SK-N-SH treated with all-trans-retinoic acid at 6 μM for 48 hours (cell line): ENCODE measurements at regions not wholly inside any gene's neighbourhood (a gene's known extent, or its start where the extent isn't known, plus 50 kb on each side); places are given as distances from the start of the nearest gene placed in this dataset.

ENCODE experiments used
- ATAC-seq: fragments of 200-7000 bp; cut with Tn5 transposase; 3 replicates; pipeline ENCODE4 v1.9.1; 2020; ENCODE audit warnings: mild to moderate bottlenecking, moderate library complexity
- ARNTL ChIP-seq: fragments of 450-650 bp; formaldehyde crosslinking; IDR thresholded peaks from 2 replicates; pipeline ENCODE4 v1.5.0; 2020; ENCODE audit warnings: low read depth, mild to moderate bottlenecking, moderate library complexity, borderline replicate concordance
- BACH2 ChIP-seq: fragments of 250-450 bp; sonication (Bioruptor Pico); IDR thresholded peaks from 2 replicates; pipeline ENCODE4 v1.9.0; 2021; ENCODE audit warnings: mild to moderate bottlenecking, borderline replicate concordance
- GLIS3 ChIP-seq: fragments of 250-450 bp; sonication (Bioruptor Pico); IDR thresholded peaks from 2 replicates; pipeline ENCODE4 v1.5.0; 2020; ENCODE audit warnings: mild to moderate bottlenecking, moderate library complexity
- ISL1 ChIP-seq: fragments of 250-450 bp; sonication (Bioruptor Pico); IDR thresholded peaks from 2 replicates; pipeline ENCODE4 v2.1.2; 2022; ENCODE audit warnings: mild to moderate bottlenecking, moderate library complexity
- OSR1 ChIP-seq: fragments of 250-450 bp; sonication (Bioruptor Pico); IDR thresholded peaks from 2 replicates; pipeline ENCODE4 v1.8.0; 2022; ENCODE audit warnings: moderate library complexity, mild to moderate bottlenecking, inconsistent platforms
- PPARA ChIP-seq: fragments of 250-450 bp; sonication (Bioruptor Pico); IDR thresholded peaks from 2 replicates; pipeline ENCODE4 v1.5.0; 2020; ENCODE audit warnings: mild to moderate bottlenecking, borderline replicate concordance
- RARB ChIP-seq: fragments of 250-450 bp; sonication (Bioruptor Pico); IDR thresholded peaks from 2 replicates; pipeline ENCODE4 v1.8.0; 2021; ENCODE audit warnings: mild to moderate bottlenecking, moderate library complexity
- SNAI2 ChIP-seq: fragments of 250-450 bp; sonication (Bioruptor Pico); IDR thresholded peaks from 2 replicates; pipeline ENCODE4 v1.5.0; 2020; ENCODE audit warnings: mild to moderate bottlenecking, moderate library complexity
- TCF4 ChIP-seq: fragments of 250-450 bp; sonication (Bioruptor Pico); IDR thresholded peaks from 2 replicates; pipeline ENCODE4 v1.8.0; 2021; ENCODE audit warnings: mild to moderate bottlenecking, moderate library complexity, borderline replicate concordance
- TOX ChIP-seq: fragments of 250-450 bp; sonication (Bioruptor Pico); IDR thresholded peaks from 2 replicates; pipeline ENCODE4 v1.8.0; 2021; ENCODE audit warnings: mild to moderate bottlenecking, moderate library complexity, borderline replicate concordance
- ZC3H10 ChIP-seq: fragments of 250-450 bp; sonication (Bioruptor Pico); IDR thresholded peaks from 2 replicates; pipeline ENCODE4 v1.5.1; 2021; ENCODE audit warnings: mild to moderate bottlenecking, moderate library complexity
- ZFP30 ChIP-seq: fragments of 450-650 bp; formaldehyde crosslinking; IDR thresholded peaks from 2 replicates; pipeline ENCODE4 v1.5.0; 2022; ENCODE audit warnings: mild to moderate bottlenecking, moderate library complexity
- ZNF565 ChIP-seq: fragments of 450-650 bp; formaldehyde crosslinking; conservative IDR thresholded peaks from 2 replicates; pipeline ENCODE4 v1.5.0; 2020; ENCODE audit warnings: low read depth, mild to moderate bottlenecking, moderate library complexity
- ZNF70 ChIP-seq: fragments of 450-650 bp; formaldehyde crosslinking; IDR thresholded peaks from 2 replicates; pipeline ENCODE4 v1.5.0; 2020; ENCODE audit warnings: mild to moderate bottlenecking, moderate library complexity
- ZNF8 ChIP-seq: fragments of 450-650 bp; formaldehyde crosslinking; IDR thresholded peaks from 2 replicates; pipeline ENCODE4 v1.5.0; 2020; ENCODE audit warnings: mild to moderate bottlenecking, moderate library complexity
- TF ChIP-seq, protein P1 (sequence below): fragments of 250-450 bp; sonication (Bioruptor Pico); IDR thresholded peaks from 2 replicates; pipeline ENCODE4 v1.5.0; 2020; ENCODE audit warnings: mild to moderate bottlenecking, moderate library complexity
- TF ChIP-seq, protein P2 (sequence below): fragments of 250-450 bp; sonication (Bioruptor Pico); IDR thresholded peaks from 2 replicates; pipeline ENCODE4 v1.5.1; 2021; ENCODE audit warnings: mild to moderate bottlenecking, moderate library complexity
- TF ChIP-seq, protein P3 (sequence below): fragments of 250-450 bp; sonication (Bioruptor Pico); IDR thresholded peaks from 2 replicates; pipeline ENCODE4 v1.8.0; 2021; ENCODE audit warnings: low read depth, mild to moderate bottlenecking, moderate library complexity, borderline replicate concordance
- TF ChIP-seq, protein P4 (sequence below): fragments of 250-450 bp; sonication (Bioruptor Pico); IDR thresholded peaks from 2 replicates; pipeline ENCODE4 v1.5.1; 2020; ENCODE audit warnings: low read depth, mild to moderate bottlenecking, moderate library complexity

DNA sequence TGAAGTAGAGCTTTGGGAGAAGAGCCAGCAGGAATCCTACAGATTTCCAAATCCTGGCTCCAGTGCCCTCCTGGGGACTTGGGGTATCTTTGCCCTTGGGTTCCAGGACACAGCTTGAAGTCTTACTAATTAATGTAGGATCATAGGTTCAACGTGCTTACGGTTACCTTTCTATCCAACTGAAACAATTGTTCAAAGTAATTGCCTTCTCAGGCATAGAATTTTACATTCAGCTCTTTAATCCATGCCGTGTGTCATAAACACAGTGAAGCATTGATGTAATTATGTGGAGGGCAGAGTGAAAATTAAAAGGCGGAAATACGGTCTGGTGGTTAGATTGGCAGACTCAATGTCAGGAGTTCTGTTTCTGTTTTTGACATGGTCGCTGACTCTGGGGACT, 170.4 kb downstream of the COG6 start:
- no peak for ATAC-seq
- TF ChIP-seq ZFP30 (no peak), SNAI2 (no peak), PPARA (CRISPR knock-in tag) (no peak), TOX (CRISPR knock-in tag) (no peak), ZC3H10 (no peak), TCF4 (CRISPR knock-in tag) (no peak), BACH2 (CRISPR knock-in tag) (no peak), ZNF565 (CRISPR knock-in tag) (no peak), RARB (CRISPR knock-in tag) (no peak), ZNF70 (CRISPR knock-in tag) (no peak)
- TF ChIP-seq, protein P1, sequence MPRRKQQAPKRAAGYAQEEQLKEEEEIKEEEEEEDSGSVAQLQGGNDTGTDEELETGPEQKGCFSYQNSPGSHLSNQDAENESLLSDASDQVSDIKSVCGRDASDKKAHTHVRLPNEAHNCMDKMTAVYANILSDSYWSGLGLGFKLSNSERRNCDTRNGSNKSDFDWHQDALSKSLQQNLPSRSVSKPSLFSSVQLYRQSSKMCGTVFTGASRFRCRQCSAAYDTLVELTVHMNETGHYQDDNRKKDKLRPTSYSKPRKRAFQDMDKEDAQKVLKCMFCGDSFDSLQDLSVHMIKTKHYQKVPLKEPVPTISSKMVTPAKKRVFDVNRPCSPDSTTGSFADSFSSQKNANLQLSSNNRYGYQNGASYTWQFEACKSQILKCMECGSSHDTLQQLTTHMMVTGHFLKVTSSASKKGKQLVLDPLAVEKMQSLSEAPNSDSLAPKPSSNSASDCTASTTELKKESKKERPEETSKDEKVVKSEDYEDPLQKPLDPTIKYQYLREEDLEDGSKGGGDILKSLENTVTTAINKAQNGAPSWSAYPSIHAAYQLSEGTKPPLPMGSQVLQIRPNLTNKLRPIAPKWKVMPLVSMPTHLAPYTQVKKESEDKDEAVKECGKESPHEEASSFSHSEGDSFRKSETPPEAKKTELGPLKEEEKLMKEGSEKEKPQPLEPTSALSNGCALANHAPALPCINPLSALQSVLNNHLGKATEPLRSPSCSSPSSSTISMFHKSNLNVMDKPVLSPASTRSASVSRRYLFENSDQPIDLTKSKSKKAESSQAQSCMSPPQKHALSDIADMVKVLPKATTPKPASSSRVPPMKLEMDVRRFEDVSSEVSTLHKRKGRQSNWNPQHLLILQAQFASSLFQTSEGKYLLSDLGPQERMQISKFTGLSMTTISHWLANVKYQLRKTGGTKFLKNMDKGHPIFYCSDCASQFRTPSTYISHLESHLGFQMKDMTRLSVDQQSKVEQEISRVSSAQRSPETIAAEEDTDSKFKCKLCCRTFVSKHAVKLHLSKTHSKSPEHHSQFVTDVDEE (CRISPR knock-in tag), result no peak
- TF ChIP-seq, protein P2, sequence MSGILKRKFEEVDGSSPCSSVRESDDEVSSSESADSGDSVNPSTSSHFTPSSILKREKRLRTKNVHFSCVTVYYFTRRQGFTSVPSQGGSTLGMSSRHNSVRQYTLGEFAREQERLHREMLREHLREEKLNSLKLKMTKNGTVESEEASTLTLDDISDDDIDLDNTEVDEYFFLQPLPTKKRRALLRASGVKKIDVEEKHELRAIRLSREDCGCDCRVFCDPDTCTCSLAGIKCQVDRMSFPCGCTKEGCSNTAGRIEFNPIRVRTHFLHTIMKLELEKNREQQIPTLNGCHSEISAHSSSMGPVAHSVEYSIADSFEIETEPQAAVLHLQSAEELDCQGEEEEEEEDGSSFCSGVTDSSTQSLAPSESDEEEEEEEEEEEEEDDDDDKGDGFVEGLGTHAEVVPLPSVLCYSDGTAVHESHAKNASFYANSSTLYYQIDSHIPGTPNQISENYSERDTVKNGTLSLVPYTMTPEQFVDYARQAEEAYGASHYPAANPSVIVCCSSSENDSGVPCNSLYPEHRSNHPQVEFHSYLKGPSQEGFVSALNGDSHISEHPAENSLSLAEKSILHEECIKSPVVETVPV, result no peak
- TF ChIP-seq, protein P3, sequence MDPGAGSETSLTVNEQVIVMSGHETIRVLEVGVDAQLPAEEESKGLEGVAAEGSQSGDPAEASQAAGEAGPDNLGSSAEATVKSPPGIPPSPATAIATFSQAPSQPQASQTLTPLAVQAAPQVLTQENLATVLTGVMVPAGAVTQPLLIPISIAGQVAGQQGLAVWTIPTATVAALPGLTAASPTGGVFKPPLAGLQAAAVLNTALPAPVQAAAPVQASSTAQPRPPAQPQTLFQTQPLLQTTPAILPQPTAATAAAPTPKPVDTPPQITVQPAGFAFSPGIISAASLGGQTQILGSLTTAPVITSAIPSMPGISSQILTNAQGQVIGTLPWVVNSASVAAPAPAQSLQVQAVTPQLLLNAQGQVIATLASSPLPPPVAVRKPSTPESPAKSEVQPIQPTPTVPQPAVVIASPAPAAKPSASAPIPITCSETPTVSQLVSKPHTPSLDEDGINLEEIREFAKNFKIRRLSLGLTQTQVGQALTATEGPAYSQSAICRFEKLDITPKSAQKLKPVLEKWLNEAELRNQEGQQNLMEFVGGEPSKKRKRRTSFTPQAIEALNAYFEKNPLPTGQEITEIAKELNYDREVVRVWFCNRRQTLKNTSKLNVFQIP (CRISPR knock-in tag), result no peak

DNA sequence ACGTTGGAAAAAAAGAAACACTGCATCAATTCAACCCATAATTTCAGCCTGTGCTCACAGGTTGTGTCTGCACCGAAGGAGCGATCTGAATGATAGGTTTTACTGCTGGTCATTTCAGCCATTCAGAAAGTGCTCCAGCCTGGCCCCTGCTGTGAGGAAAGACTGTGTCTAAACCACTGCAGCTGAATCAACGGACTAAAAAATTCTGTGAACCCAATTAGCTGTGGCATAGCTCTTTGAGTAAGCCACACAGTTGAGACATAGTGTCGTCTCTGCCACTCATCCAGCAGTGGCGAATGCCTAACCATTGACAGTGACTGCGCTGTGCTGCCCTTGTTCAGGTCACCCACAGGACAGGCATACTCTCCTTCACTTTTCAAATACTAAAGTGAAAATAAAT, 179.8 kb downstream of the COG6 start:
- no peak for TF ChIP-seq ISL1
- TF ChIP-seq TCF4 (CRISPR knock-in tag), result no peak
- TF ChIP-seq, protein P4, sequence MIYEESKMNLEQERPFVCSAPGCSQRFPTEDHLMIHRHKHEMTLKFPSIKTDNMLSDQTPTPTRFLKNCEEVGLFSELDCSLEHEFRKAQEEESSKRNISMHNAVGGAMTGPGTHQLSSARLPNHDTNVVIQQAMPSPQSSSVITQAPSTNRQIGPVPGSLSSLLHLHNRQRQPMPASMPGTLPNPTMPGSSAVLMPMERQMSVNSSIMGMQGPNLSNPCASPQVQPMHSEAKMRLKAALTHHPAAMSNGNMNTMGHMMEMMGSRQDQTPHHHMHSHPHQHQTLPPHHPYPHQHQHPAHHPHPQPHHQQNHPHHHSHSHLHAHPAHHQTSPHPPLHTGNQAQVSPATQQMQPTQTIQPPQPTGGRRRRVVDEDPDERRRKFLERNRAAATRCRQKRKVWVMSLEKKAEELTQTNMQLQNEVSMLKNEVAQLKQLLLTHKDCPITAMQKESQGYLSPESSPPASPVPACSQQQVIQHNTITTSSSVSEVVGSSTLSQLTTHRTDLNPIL (CRISPR knock-in tag), result no peak
- TF ChIP-seq ZC3H10, result no peak
- no peak for TF ChIP-seq GLIS3 (CRISPR knock-in tag)
- no peak for TF ChIP-seq ZFP30
- TF ChIP-seq OSR1, result no peak
- TF ChIP-seq BACH2 (CRISPR knock-in tag), result no peak
- TF ChIP-seq ZNF8 (CRISPR knock-in tag), result no peak
- TF ChIP-seq, protein P3 (CRISPR knock-in tag), result no peak
- TF ChIP-seq, protein P1 (CRISPR knock-in tag), result no peak
- ATAC-seq, result no peak

DNA sequence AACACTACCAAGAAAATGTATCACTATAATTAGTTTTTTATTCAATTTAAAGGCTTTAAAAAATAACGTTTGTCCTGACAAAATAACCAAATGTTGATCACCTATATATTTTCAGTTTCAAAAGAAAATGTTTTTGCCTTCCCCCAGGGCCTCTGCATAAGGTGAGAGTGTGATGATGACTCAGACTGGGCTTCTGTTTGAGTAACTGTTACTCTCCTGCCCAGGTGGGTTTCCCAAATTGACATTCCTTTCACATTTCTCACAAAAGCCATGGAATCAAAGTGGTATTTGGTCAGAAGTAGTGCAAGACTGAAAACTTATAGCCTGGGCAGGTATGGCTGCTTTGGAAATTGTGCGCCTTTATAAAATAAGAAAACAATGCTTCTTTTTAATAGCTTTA, 180.6 kb downstream of the COG6 start:
- no peak for ATAC-seq
- TF ChIP-seq ARNTL (no peak), ZFP30 (no peak)
- TF ChIP-seq, protein P3 (CRISPR knock-in tag), result no peak
- TF ChIP-seq, protein P1 (CRISPR knock-in tag), result no peak
